PC-9 (cell line): ENCODE measurements at regions not wholly inside any gene's neighbourhood (a gene's known extent, or its start where the extent isn't known, plus 50 kb on each side); places are given as distances from the start of the nearest gene placed in this dataset.

Source experiments
- BruUV-seq: library from RNA; stranded (reverse); fragments of 400-500 nt; replicated peaks from 2 replicates; lab custom pipeline; 2021; lab: Mats Ljungman, UMichigan
- CTCF ChIA-PET: fragments of 300-600 bp; sonication (Branson Sonifier 250); formaldehyde crosslinking; loops from one replicate; lab custom pipeline; 2022; ENCODE audit warnings: antibody characterized with exemption; lab: Charles Lee
- POLR2A ChIA-PET: fragments of 300-600 bp; sonication (Branson Sonifier 250); formaldehyde crosslinking; loops from one replicate; lab custom pipeline; 2022; ENCODE audit warnings: antibody characterized with exemption; ENCODE audit not compliant: unreplicated experiment; lab: Charles Lee
- DNase-seq, 2 experiments: peaks; one replicate each; pipeline versions ENCODE4 v3.0.0 to v3.0.0-alpha.2; 2015 to 2022; ENCODE audit warnings: mixed read lengths in 1 of 2
- H2AFZ ChIP-seq: fragments of 200-600 bp; sonication (generic); 2 replicates; pipeline ENCODE4 v1.8.1; 2017; ENCODE audit warnings: antibody characterized with exemption
- H3F3A ChIP-seq: fragments of 200-600 bp; sonication (generic); 2 replicates; pipeline ENCODE4 v1.8.1; 2017; ENCODE audit warnings: antibody characterized with exemption, mild to moderate bottlenecking, low read depth; ENCODE audit not compliant: insufficient read depth
- H3K27ac ChIP-seq: fragments of 200-600 bp; sonication (generic); 2 replicates; pipeline ENCODE4 v1.6.1; 2016; ENCODE audit warnings: mixed run types
- H3K27me3 ChIP-seq: fragments of 200-600 bp; sonication (generic); 2 replicates; pipeline ENCODE4 v1.6.1; 2016; ENCODE audit warnings: low read depth, mixed run types; ENCODE audit not compliant: insufficient read depth
- H3K36me3 ChIP-seq: fragments of 200-600 bp; sonication (generic); 2 replicates; pipeline ENCODE4 v1.6.1; 2016; ENCODE audit warnings: low read depth, mixed run types
- H3K4me1 ChIP-seq: fragments of 200-600 bp; sonication (generic); replicated peaks from 2 replicates; pipeline ENCODE4 v1.6.1; 2016; ENCODE audit warnings: mixed run types; ENCODE audit not compliant: insufficient read depth
- H3K4me2 ChIP-seq: fragments of 200-600 bp; sonication (generic); 2 replicates; pipeline ENCODE4 v1.6.1; 2017; ENCODE audit warnings: mixed run types
- H3K4me3 ChIP-seq: fragments of 200-600 bp; sonication (generic); 2 replicates; pipeline ENCODE4 v1.6.1; 2016; ENCODE audit warnings: mixed run types
- H3K79me2 ChIP-seq: fragments of 200-600 bp; sonication (generic); 2 replicates; pipeline ENCODE4 v1.6.1; 2017; ENCODE audit warnings: low read depth, mixed run types
- H3K9me2 ChIP-seq: fragments of 200-600 bp; sonication (generic); 2 replicates; pipeline ENCODE4 v1.8.1; 2017; ENCODE audit warnings: mild to moderate bottlenecking; ENCODE audit not compliant: insufficient read depth
- H3K9me3 ChIP-seq: fragments of 200-600 bp; sonication (generic); 2 replicates; pipeline ENCODE4 v1.8.1; 2016; ENCODE audit warnings: low read depth; ENCODE audit not compliant: insufficient read depth
- H4K20me1 ChIP-seq: fragments of 200-600 bp; sonication (generic); 2 replicates; pipeline ENCODE4 v1.8.1; 2017; ENCODE audit not compliant: insufficient read depth
- EZH2 ChIP-seq: fragments of 200-600 bp; sonication (generic); IDR thresholded peaks from 2 replicates; pipeline ENCODE4 v1.8.0; 2017; ENCODE audit warnings: antibody characterized with exemption, low read depth
- intact Hi-C: fragments of 100-400 bp; cut with micrococcal nuclease; formaldehyde crosslinking; loops from one replicate; pipeline ENCODE4 v1.10.0; 2022; ENCODE audit not compliant: unreplicated experiment
- TF ChIP-seq, protein P1 (sequence below): fragments of 200-600 bp; sonication (generic); conservative IDR thresholded peaks from 2 replicates; pipeline ENCODE4 v1.6.1; 2017; ENCODE audit warnings: mixed run types, antibody characterized with exemption, mild to moderate bottlenecking, moderate library complexity

DNA sequence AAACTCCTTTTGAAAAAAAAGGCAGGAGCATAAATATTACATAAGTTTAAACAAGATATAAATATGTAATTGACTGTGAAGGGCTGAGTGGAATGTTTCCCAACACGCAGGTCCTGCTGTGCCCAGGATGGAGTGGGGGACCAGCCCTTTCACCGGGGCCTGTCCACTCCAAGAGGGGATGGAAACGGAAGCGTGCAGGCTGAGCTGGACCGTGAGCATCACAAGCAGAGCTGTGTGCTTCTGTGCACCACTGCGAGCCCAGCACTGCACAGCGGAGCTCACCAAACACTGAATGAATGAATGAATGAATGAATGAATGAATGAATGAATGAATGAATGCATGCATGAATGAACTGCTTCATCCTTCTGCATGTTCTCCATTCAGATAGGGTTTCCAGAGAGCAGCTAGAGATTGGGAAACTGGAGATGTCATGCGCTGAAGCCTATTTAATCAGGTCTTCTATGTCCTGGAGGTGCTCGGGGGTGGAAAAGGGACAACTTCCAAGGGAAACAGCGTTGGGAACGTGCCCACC lies 157.7 kb downstream of the ANKRD60 start:
- no TSS peak for BruUV-seq
- TF ChIP-seq, protein P1, sequence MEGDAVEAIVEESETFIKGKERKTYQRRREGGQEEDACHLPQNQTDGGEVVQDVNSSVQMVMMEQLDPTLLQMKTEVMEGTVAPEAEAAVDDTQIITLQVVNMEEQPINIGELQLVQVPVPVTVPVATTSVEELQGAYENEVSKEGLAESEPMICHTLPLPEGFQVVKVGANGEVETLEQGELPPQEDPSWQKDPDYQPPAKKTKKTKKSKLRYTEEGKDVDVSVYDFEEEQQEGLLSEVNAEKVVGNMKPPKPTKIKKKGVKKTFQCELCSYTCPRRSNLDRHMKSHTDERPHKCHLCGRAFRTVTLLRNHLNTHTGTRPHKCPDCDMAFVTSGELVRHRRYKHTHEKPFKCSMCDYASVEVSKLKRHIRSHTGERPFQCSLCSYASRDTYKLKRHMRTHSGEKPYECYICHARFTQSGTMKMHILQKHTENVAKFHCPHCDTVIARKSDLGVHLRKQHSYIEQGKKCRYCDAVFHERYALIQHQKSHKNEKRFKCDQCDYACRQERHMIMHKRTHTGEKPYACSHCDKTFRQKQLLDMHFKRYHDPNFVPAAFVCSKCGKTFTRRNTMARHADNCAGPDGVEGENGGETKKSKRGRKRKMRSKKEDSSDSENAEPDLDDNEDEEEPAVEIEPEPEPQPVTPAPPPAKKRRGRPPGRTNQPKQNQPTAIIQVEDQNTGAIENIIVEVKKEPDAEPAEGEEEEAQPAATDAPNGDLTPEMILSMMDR: no peak
- TF ChIP-seq EZH2: no peak
- Histone ChIP-seq H3K36me3 (no peaks in the 10 kb centered on the region), H3K27ac (no peak overlapping the region), H3K79me2 (no peaks in the 10 kb centered on the region), H4K20me1 (no peaks in the 10 kb centered on the region), H3K4me2 (no peak overlapping the region), H3K9me2 (no peaks in the 10 kb centered on the region), H2AFZ (no peak overlapping the region), H3K9me3 (no peaks in the 10 kb centered on the region), H3F3A (peaks cover 21% of the 10 kb centered on the region), H3K4me1 (peaks cover 27% of the 10 kb centered on the region), H3K27me3 (no peaks in the 10 kb centered on the region), H3K4me3 (no peak overlapping the region)
- CTCF ChIA-PET: interaction anchor here (0.7 kb wide), 1 partner anchor 333 kb away, joined by 3 read pairs; no protein-coding TSS in a partner anchor
- no peak for DNase-seq
- intact Hi-C loops: no loop called here
- POLR2A ChIA-PET: no interaction called here

DNA sequence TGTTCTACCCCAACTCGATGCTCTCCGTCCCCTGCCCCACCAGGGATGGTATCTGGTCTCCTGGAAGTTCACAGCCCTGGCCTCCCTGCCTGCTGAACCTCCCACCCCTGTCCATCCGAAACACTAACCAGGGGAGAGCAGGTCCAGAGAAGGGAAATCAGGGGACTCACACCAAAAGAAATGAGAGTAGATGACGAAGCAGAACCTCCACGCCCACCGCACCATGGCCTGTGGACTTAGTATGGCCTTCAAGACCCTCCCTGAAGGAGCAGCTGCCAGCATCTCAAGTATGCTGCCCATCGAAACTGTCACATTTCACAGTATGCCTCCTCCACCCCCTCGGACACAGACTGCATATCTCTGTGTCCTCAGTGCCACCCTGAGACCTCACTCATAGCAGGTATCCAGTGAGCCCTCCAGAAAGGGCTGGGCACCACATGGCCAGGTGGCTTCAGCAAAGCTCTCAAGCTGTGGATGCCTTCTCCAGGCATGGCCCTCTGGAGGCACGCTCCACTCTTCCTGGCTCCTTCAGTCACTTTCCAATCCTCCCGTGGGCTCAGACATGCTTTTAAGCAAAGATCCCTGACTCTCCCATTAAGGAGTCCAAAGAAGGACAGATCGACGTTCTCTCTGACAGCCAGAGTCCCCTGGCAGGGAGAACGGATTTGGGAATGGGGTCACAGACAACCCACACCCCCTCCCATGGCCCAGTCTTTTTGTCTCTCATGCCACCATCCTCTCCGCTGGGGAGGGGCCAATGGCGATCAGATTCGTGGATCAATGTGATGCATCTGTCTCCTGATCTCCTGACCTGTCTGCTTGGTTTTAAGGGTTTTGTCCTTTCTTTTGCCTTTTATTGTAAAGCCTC lies 158.4 kb downstream of the ANKRD60 start:
- Histone ChIP-seq H2AFZ (no peak overlapping the region), H3K9me3 (no peaks in the 10 kb centered on the region), H3K27ac (no peak overlapping the region), H3K4me1 (peaks cover 34% of the 10 kb centered on the region), H3K9me2 (no peaks in the 10 kb centered on the region), H3K4me2 (no peak overlapping the region), H3F3A (peaks cover 27% of the 10 kb centered on the region), H3K27me3 (no peaks in the 10 kb centered on the region), H3K4me3 (no peak overlapping the region), H4K20me1 (no peaks in the 10 kb centered on the region), H3K79me2 (no peaks in the 10 kb centered on the region), H3K36me3 (no peaks in the 10 kb centered on the region)
- no TSS peak for BruUV-seq
- no peak for TF ChIP-seq EZH2
- TF ChIP-seq, protein P1: no peak
- no peak for DNase-seq
- CTCF ChIA-PET: interaction anchor here (0.6 kb wide), 1 partner anchor 311 kb away, joined by 3 read pairs; no protein-coding TSS in a partner anchor
- intact Hi-C loops: no loop called here
- POLR2A ChIA-PET: no interaction called here

DNA sequence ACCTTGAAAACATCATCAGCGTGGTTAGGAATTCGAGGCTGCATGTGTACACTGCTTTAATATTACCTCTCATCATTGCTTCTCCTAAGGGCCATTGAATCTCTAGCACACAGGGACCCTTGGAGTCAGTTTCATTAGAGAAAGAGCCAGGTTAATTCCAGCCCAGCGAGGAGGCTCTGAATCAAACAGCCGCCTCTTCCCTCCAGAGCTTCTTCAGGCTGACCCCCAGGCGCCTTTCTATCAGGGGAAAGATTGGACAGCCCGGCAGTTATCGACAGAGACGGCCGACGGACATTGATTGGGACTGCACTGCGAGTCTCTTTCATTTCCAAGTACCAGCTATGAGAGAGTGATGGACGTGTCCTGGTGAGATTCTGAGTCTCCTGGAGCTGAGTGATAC lies 159.2 kb downstream of the ANKRD60 start:
- POLR2A ChIA-PET: no interaction called here
- no peak overlapping the region for H3K4me3 ChIP-seq
- no peak overlapping the region for H3K27ac ChIP-seq
- no TSS peak for BruUV-seq
- TF ChIP-seq, protein P1: no peak
- no peak for TF ChIP-seq EZH2
- no peaks in the 10 kb centered on the region for H3K36me3 ChIP-seq
- H3K27me3 ChIP-seq: no peaks in the 10 kb centered on the region
- intact Hi-C loops: no loop called here
- no peaks in the 10 kb centered on the region for H3K9me3 ChIP-seq
- no peaks in the 10 kb centered on the region for H3K9me2 ChIP-seq
- no peaks in the 10 kb centered on the region for H3K79me2 ChIP-seq
- no peak overlapping the region for H2AFZ ChIP-seq
- no peaks in the 10 kb centered on the region for H4K20me1 ChIP-seq
- CTCF ChIA-PET: interaction anchor here (0.5 kb wide), 1 partner anchor 167 kb away, joined by 4 read pairs; no protein-coding TSS in a partner anchor
- no peak overlapping the region for H3K4me2 ChIP-seq
- no peak for DNase-seq
- peaks cover 29% of the 10 kb centered on the region for H3F3A ChIP-seq
- peaks cover 30% of the 10 kb centered on the region for H3K4me1 ChIP-seq
